HUES6 (cell line): ENCODE measurements at regions not wholly inside any gene's neighbourhood (a gene's known extent, or its start where the extent isn't known, plus 50 kb on each side); places are given as distances from the start of the nearest gene placed in this dataset.
"Not testable (repeated sequence)": the region's sequence is repeated elsewhere in the genome, so short reads cannot be mapped to it uniquely, and the experiment has no call there.

Experiments
- H3K27ac ChIP-seq: 2 replicates; pipeline ENCODE4 v1.7.0; 2013; ENCODE audit warnings: low read depth, mild to moderate bottlenecking, low read length, inconsistent platforms
- H3K27me3 ChIP-seq: 2 replicates; pipeline ENCODE4 v1.6.1; 2013; ENCODE audit warnings: low read length; ENCODE audit not compliant: control insufficient read depth, insufficient read depth
- H3K36me3 ChIP-seq: 2 replicates; pipeline ENCODE4 v1.6.1; 2013; ENCODE audit warnings: low read length; ENCODE audit not compliant: control insufficient read depth, insufficient read depth
- H3K4me1 ChIP-seq: 2 replicates; pipeline ENCODE4 v1.6.1; 2013; ENCODE audit warnings: low read length; ENCODE audit not compliant: control insufficient read depth, insufficient read depth
- H3K4me3 ChIP-seq: 2 replicates; pipeline ENCODE4 v1.5.1; 2013; ENCODE audit warnings: low read depth, low read length
- H3K9ac ChIP-seq: one replicate; pipeline ENCODE4 v1.6.1; 2013; ENCODE audit warnings: mild to moderate bottlenecking, low read length
- H3K9me3 ChIP-seq: 2 replicates; pipeline ENCODE4 v1.6.1; 2013; ENCODE audit warnings: low read depth, low read length; ENCODE audit not compliant: control insufficient read depth, insufficient read depth

- Histone ChIP-seq H3K36me3 (no peaks in the 10 kb centered on the region), H3K27me3 (no peaks in the 10 kb centered on the region), H3K9me3 (no peaks in the 10 kb centered on the region), H3K27ac (no peak overlapping the region), H3K4me3 (no peak overlapping the region), H3K9ac (no peak overlapping the region), H3K4me1 (no peaks in the 10 kb centered on the region)
These were observed 233.7 kb upstream of the TARS1 start for GRCh38 chr5:33206962-33207506.

GRCh38 chr5:33209252-33209651 lies 231.5 kb upstream of the TARS1 start:
- no peak overlapping the region for H3K9ac ChIP-seq
- no peak overlapping the region for H3K27ac ChIP-seq
- no peaks in the 10 kb centered on the region for H3K36me3 ChIP-seq
- no peak overlapping the region for H3K4me3 ChIP-seq
- no peaks in the 10 kb centered on the region for H3K4me1 ChIP-seq
- H3K27me3 ChIP-seq: no peaks in the 10 kb centered on the region
- no peaks in the 10 kb centered on the region for H3K9me3 ChIP-seq

GRCh38 chr5:33210221-33210620 lies 230.5 kb upstream of the TARS1 start:
- H3K4me3 ChIP-seq, H3K27ac ChIP-seq, H3K36me3 ChIP-seq, H3K4me1 ChIP-seq, H3K9me3 ChIP-seq, H3K27me3 ChIP-seq, H3K9ac ChIP-seq: not testable (repeated sequence)

- H3K4me3 ChIP-seq: no peak overlapping the region
- no peak overlapping the region for H3K9ac ChIP-seq
- H3K9me3 ChIP-seq: no peaks in the 10 kb centered on the region
- no peaks in the 10 kb centered on the region for H3K36me3 ChIP-seq
- no peaks in the 10 kb centered on the region for H3K4me1 ChIP-seq
- no peak overlapping the region for H3K27ac ChIP-seq
- H3K27me3 ChIP-seq: no peaks in the 10 kb centered on the region
These were observed 229.8 kb upstream of the TARS1 start for GRCh38 chr5:33210978-33211377.

- H3K27me3 ChIP-seq: no peaks in the 10 kb centered on the region
- H3K9ac ChIP-seq: no peak overlapping the region
These were observed 228.3 kb upstream of the TARS1 start for GRCh38 chr5:33212439-33212838.

GRCh38 chr5:33212900-33213299 lies 227.9 kb upstream of the TARS1 start:
- Histone ChIP-seq H3K4me1 (no peaks in the 10 kb centered on the region), H3K4me3 (no peak overlapping the region), H3K36me3 (no peaks in the 10 kb centered on the region), H3K27me3 (no peaks in the 10 kb centered on the region), H3K9ac (no peak overlapping the region), H3K9me3 (no peaks in the 10 kb centered on the region), H3K27ac (no peak overlapping the region)

More at GRCh38 chr5:33212439-33212838, 228.3 kb upstream of the TARS1 start:
- Histone ChIP-seq H3K27ac (no peak overlapping the region), H3K36me3 (no peaks in the 10 kb centered on the region), H3K4me1 (no peaks in the 10 kb centered on the region), H3K9me3 (no peaks in the 10 kb centered on the region), H3K4me3 (no peak overlapping the region)

- Histone ChIP-seq H3K27ac (no peak overlapping the region), H3K4me3 (no peak overlapping the region), H3K4me1 (0 out of 2 replicates have a peak, but pooled peaks cover 6% of the 10 kb centered on the region), H3K9ac (no peak overlapping the region), H3K36me3 (no peaks in the 10 kb centered on the region), H3K27me3 (no peaks in the 10 kb centered on the region), H3K9me3 (no peaks in the 10 kb centered on the region)
These were observed 217.0 kb upstream of the TARS1 start for GRCh38 chr5:33223563-33224284.

- Histone ChIP-seq H3K9me3 (no peaks in the 10 kb centered on the region), H3K4me3 (no peak overlapping the region), H3K27me3 (no peaks in the 10 kb centered on the region), H3K9ac (no peak overlapping the region), H3K27ac (no peak overlapping the region), H3K36me3 (no peaks in the 10 kb centered on the region), H3K4me1 (0 out of 2 replicates have a peak, but pooled peaks cover 6% of the 10 kb centered on the region)
These were observed 216.3 kb upstream of the TARS1 start for GRCh38 chr5:33224285-33224961.

- Histone ChIP-seq H3K9me3 (no peaks in the 10 kb centered on the region), H3K27me3 (no peaks in the 10 kb centered on the region), H3K9ac (no peak overlapping the region), H3K4me1 (0 out of 2 replicates have a peak, but pooled peaks cover 6% of the 10 kb centered on the region), H3K27ac (no peak overlapping the region), H3K36me3 (no peaks in the 10 kb centered on the region), H3K4me3 (no peak overlapping the region)
These were observed 213.5 kb upstream of the TARS1 start for GRCh38 chr5:33227247-33227646.

- no peak overlapping the region for H3K9ac ChIP-seq
- no peaks in the 10 kb centered on the region for H3K36me3 ChIP-seq
- no peak overlapping the region for H3K4me3 ChIP-seq
- H3K4me1 ChIP-seq: 0 out of 2 replicates have a peak, but pooled peaks cover 6% of the 10 kb centered on the region
- no peaks in the 10 kb centered on the region for H3K9me3 ChIP-seq
- no peaks in the 10 kb centered on the region for H3K27me3 ChIP-seq
- H3K27ac ChIP-seq: no peak overlapping the region
These were observed 213.0 kb upstream of the TARS1 start for GRCh38 chr5:33227746-33228145.

GRCh38 chr5:33228149-33228548 lies 212.6 kb upstream of the TARS1 start:
- H3K27ac ChIP-seq: no peak overlapping the region

More at GRCh38 chr5:33228149-33228548, 212.6 kb upstream of the TARS1 start:
- Histone ChIP-seq H3K4me3 (no peak overlapping the region), H3K9me3 (no peaks in the 10 kb centered on the region), H3K36me3 (no peaks in the 10 kb centered on the region), H3K4me1 (0 out of 2 replicates have a peak, but pooled peaks cover 6% of the 10 kb centered on the region), H3K9ac (no peak overlapping the region), H3K27me3 (no peaks in the 10 kb centered on the region)
